ENCODE measurements at regions not wholly inside any gene's neighbourhood (a gene's known extent, or its start where the extent isn't known, plus 50 kb on each side); places are given as distances from the start of the nearest gene placed in this dataset.
A peak's percentile ranks its signal among the peaks of the same experiment; 100 is the strongest.
"Not testable (repeated sequence)": the region's sequence is repeated elsewhere in the genome, so short reads cannot be mapped to it uniquely, and the experiment has no call there.

DNA sequence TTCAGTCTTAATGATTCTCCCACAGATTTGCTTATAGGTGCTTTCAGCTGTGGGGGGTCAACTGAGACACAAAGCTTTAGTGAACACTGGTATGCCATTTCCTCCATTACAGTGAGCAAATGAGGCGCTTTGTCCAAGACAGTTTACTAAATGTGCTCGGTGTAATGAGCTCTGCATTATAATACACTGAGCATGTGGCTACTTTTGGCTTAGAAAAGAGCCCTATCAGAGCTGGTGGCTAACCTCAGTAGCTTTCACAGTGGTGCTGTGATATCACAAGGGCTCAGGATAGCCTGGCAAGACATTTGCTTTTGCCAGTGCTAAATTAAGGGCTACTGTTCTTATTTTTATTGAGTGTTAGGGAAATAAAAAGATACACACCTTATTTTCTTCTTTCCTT is 749.7 kb upstream of the ARPP21 start:
- DNase-seq = no peak

DNA sequence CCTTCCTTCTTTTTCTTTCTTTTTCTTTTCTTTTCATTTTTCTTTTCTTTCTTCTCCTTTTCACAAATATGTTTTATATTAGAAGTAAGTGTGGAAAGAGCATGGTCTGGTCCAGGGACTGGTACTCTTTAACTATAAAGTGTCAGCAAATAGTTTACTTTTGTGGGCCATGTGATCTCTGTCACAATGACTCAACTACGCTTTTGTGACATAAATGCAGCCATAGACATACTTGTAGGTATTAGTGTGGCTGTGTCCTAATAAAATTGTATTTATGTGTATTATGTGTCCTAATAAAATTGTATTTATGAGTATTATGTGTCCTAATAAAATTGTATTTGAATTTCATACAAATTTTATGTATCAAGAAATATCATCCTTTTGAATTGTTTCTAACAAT is 749.1 kb upstream of the ARPP21 start:
- no peak for DNase-seq

DNA sequence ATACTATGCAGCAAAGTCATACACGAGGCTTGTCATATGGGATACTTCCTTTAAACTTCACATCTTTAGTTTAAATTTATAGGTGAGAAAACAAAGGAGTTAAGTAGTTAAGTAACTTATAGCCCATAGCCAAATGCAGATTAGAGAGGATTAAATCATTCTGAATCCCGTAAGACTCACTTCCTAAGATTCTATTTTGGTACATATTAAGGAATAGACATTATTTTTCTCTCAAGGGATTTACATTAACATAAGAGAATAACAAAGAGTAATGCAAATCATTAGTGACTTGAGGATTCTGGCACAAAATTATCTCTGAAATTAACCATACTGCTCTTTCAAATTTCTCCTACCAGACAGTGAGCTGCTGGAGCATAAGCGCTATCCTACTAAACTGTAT is 747.4 kb upstream of the ARPP21 start:
- no peak for DNase-seq

DNA sequence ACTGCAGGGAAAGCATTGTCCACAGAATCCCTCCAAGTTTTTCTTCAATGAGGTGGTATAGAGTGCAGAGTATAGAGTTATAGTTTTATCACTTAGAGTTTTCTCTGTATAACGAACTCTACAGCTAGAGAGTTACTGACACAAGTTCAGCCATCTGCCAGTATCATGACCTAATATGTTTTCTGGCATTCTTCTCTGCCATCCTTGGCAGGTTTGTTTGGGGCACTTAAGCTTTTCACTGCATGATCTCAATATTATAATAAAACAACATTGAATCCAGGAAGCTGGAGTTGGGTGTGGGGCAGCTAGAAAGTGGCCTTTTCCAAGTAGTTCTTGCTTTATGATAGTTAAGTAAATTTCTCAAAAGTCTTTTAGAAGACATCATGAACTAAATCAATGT is 743.5 kb upstream of the ARPP21 start:
- DNase-seq = no peak

DNA sequence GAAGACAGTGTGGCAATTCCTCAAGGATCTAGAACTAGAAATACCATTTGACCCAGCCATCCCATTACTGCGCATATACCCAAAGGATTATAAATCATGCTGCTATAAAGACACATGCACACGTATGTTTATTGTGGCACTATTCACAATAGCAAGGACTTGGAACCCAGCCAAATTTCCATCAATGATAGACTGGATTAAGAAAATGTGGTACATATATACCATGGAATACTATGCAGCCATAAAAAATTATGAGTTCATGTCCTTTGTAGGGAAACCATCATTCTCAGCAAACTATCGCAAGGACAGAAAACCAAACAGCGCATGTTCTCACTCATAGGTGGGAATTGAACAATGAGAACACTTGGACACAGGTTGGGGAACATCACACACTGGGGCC is 729.6 kb upstream of the ARPP21 start:
- DNase-seq = not testable (repeated sequence)

DNA sequence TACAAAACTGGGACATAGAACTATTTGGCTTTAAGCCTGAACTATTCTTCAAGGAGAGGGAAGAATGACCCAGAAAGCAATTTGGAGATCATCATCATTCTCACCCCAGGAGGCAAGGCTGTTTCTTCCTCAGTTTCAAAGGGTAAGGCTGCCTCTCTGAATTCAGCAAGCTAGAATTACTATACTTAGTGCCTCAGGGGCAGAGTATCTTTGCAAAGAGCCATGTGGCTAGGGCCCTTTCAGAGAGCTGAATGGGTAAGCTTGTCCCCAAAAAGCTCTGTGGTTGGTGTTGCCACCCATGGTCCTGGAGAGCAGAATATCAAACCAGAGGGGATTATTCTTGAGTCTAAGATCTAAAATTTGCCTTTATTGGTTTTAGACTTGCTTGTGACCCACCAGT is 720.3 kb upstream of the ARPP21 start:
- DNase-seq = no peak

DNA sequence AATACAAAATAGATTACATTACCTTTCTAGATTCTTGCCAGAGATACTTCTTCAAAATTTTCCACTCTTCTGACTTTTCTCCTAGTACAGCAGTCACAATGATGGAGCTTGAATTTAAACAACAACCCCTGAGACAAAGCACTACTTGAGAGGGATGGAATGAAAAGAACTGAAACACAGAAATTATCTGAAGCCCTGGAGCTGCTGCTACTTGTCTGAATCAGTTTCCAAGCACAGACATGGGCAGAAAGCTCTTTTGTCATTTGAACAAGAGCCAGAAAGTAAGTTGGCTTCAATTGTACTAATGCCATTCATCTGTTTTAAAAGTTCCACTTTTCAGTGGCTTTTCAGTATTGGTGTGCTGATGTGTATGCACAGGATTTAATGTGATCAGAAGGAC is 718.5 kb upstream of the ARPP21 start:
- peak; percentile 69 for DNase-seq

DNA sequence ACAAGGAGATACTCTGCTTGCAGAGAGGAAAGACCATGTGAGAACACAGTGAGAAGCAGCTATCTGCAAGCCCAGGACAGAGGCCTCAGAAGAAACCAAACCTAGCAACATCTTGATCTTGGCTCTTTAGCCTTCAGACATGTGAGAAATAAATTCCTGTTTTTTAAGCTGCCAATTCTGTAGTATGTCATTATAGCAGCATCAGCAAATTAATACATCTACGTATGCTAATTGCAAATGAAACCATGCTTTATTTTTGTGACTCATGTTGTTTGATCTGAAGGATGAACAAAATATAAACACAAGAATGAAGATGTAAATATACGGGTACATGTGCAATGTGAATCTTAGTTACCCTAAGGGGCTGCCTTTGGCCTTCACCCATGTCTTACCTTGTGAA is 714.4 kb upstream of the ARPP21 start:
- no peak for DNase-seq

DNA sequence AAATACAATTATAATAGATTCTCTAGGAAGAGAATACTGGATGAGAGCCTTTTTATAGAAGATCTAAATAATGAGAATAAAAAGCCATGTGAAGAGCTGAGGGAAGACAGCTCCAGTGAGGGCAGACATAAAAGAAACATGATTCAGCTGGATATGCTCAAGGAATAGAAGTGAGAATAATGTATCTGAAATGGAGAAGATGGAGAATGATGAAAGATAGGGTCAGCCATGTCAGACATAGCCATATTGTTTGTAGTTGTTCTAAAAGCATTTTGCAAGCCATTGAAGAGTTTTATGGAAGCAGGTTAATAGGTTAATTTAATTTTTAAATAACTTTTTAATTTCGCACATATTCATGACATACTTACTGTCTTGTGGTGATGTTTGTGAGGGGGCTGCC is 713.5 kb upstream of the ARPP21 start:
- no peak for DNase-seq

DNA sequence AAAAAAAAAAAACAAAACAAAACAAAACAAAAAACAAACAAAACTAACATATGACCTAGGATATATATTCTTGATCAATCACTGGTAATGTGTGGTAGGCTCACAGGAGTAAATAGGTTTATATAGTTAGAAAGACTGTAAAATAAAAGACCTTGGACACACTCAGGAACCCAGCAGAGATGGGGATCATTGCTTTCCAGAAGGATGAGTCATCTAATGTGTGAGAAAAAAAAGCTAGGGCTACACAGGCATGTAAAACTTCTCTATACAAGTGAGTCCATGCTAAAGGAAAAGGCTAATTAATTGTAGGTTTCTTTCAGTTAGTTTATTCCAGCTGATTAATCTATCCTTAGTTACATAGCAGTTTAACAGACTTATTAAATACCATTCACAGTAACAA is 710.3 kb upstream of the ARPP21 start:
- DNase-seq = no peak

DNA sequence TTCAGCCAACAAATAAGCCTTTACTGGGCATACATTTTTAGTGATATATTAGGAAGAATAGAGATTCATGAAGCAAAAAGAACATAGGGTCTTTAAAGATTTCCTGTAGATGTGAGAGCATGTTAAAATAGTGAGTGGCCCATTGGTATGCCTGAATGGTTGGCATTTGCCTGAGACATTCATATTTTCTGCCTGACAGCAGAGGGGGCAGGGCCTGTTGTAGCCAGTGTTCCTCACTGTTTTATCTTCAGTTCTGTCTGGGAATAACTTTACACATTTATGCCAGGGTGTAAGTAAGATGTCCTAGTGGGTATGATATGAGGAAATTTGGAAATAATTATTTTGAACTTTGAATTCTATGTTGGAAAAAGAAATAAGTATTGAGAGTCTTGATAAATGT is 704.7 kb upstream of the ARPP21 start:
- no peak for DNase-seq

DNA sequence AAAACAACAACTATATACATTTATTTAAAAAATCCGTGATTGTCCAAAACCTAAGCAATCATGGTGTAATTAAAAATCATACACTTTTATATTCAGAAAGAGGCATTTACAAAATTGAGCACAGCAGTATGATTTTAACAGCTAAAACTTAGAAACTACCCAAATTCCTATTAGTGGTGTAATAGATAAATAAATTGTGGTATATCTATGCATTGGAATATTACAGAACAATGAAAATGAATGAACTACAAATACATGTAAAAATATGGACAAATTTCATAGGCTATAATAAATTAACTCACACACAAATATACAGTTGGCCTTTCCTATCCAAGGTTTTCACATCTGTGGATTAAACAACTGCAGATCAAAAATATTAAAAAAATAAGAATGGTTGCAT is 700.5 kb upstream of the ARPP21 start:
- no peak for DNase-seq

DNA sequence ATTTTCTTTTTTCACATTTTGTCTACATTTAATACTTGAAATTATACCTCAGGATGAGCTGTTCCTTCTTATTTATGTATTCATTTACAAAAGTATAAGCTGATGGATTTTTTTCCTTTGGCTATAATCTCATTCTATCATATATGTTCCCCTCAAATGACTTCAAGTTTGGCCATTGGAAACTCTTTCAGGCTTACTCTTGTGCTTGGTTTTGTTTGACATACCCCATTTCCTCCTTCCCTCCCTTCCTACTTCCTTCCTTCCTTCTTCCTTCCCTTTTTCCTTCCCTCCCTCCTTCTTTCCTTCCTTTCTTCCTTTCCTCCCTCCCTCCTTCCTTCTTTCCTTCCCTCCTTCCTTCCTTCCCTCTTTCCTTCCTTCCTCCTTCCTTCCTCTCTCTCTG is 697.1 kb upstream of the ARPP21 start:
- DNase-seq = no peak

DNA sequence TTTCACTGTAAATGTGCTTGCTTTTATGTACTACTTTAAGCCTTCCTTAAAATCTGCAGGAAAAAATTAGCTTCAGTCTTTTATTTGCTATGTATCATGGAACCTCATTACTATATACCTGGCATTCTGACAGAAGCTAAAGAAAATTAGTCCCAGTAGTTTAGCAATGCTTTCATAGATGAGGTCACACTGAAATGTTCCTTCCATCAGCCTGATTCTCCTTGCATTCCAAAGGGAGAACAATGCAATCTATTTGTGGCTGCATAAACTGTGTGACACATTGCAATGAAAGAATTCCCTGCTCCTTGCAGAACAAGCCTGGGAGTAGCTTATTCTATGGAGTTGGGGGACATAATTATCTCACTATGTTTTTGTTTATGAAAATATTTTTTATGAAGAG is 691.5 kb upstream of the ARPP21 start:
- DNase-seq = peak; percentile 91

DNA sequence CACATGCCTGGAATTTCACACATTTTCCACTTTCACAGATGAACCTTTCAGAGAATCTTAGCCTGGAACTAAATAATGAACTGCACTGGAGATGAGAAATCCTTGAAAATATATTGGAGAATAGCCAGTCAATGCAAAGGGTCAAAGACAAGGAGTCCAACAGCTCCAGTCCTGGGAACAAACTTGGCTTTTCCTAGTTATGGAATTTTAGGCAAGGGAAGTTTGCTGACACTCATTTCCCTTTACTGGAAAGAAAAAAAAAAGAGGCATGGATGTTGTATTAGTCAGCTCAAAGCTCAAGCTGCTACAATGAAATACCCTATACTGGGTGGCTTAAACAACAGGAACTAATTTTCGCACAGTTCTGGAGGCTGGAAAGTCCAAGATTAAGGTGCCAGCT is 690.8 kb upstream of the ARPP21 start:
- peak; percentile 75 for DNase-seq

DNA sequence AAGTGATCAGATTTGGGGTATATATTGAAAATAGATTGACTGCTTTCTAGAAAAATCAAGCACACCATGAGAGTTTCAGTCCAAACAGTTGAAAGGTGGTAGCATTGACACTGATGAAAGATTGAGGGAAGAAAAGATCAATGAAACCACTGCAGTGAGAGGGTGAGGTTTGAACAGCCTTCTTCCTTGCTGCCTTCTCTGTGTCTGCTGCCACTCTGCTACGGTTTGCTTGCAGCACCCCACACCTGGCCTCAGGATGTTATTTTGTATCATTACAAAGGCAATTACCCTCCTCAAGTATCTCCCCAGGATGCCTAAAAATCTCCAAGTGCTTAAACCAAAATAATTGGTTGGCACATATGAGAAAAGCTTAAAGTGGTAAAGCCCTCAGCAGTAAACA is 683.6 kb upstream of the ARPP21 start:
- no peak for DNase-seq

DNA sequence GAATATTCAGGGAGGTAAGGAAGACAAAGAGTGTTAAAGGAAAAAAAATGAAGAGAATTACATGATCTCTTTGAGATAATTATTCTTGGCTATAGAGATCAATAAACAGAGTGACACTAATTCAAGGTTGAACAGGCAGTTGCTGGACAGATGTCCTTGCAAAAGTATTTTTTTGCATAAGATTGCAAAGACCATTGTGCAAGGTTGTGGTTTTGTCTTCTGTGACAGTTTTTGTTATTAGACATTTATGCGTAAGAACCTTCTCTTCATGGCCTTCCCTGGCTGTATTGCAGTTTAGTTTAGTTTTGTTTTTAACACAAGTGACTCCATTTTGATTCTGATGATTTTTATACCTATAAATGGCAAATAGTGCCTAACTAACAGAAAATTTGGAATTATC is 682.8 kb upstream of the ARPP21 start:
- no peak for DNase-seq

DNA sequence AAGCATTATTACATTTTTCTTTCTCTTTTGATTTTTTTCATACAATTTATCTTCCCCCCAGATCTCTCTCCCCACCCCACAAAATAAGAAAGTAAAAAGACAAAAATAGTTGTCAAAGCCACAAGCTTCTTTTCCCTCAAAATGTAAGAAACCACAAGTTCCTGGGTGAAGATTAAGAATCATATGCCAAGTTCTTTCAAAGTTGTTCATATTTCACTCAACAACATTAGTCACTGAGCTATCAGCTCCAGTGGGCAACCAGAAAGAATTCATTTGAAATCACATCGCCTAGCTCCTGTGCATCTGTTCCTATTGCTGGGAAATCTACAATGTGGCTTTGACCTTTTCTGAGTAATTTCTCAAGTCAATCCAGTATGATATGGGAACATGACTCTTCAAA is 681.6 kb upstream of the ARPP21 start:
- DNase-seq = no peak

DNA sequence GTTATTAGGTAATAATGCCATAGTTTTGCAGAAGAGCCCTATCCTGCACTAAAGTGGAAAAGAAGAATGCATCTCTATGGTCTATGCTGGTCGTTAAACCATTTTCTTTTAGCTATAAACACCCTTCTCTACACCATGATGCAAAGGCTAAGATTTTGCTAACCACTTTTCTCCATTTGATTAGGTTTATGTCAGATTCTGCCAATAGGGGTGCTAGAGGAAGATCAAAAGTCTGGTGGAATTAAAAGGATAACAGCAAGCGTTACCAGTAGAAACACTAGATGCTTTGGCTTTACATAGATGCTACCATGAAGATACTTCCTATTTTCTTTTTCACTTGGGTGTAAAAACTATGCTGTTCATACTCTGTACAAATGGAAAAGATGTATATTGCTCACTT is 669.8 kb upstream of the ARPP21 start:
- no peak for DNase-seq

DNA sequence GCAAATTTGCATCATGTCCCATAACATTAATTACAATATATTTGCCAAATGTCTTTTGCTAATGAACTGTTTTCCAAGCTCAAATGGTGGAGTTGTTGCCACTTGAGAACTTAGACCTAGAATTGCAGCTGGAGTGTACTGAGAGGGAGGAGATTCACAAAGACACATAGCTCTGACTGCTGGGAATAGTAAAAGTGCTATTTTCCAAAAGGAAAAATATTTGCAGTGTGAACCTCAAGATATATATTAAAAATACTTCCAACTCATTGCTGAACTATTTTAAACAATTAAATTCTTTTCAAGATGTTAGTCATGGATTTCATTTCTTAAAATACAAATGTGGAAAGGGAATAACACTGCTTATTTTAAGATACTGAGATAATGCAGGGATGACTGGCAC is 666.8 kb upstream of the ARPP21 start:
- peak; percentile 14 for DNase-seq

DNA sequence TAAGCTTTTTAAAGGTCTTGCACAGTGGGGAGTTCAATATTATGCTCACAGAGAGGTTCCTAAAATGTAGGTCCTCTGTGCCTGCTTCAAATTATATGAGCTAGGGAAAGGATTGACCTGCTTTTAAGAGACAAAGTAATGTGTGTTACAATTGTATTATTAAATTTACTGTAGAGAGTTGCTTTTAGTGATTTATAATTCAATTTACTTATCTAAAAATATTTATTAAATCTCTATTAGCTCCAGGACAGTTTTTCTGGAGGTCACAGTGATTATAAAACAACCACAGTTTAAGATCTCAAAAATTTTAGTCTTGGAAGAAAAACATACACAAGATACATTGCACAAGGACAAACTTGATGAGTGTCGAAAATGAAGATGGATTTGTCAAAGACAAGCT is 665.7 kb upstream of the ARPP21 start:
- no peak for DNase-seq

DNA sequence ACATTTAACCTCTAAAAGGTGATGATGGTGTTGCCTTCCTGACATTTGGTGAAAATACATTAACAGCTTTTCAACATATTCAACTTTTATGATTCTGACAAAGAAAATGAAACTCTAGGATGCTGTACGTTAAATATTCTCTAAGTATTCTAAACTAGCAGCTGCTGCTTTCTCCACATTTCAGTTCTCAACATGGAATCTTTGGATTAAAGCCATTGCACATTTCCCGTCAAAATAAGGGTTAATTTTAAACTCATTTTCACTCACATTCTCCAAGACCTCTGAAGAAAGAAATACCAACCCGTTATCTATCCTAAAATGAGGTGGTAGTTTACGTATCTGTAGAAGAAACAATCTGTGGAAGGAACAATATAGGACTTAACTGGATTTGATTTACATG is 655.7 kb upstream of the ARPP21 start:
- DNase-seq = no peak

DNA sequence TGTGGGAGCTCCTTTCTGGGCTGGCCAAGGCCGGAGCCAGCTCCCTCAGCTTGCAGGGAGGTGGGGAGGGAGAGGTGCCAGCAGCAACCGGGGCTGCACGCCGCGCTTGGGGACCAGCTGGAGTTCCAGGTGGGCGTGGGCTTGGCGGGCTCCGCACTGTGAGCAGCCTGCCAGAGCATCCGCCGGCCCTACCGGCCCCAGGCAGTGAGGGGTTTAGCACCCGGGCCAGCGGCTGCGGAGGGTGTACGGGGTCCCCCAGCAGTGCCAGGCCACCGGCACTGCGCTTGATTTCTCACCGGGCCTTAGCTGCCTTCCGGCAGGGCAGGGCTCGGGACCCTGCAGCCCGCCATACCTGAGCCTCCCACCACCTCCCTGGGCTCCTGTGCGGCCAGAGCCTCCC is 651.0 kb upstream of the ARPP21 start:
- DNase-seq = no peak

DNA sequence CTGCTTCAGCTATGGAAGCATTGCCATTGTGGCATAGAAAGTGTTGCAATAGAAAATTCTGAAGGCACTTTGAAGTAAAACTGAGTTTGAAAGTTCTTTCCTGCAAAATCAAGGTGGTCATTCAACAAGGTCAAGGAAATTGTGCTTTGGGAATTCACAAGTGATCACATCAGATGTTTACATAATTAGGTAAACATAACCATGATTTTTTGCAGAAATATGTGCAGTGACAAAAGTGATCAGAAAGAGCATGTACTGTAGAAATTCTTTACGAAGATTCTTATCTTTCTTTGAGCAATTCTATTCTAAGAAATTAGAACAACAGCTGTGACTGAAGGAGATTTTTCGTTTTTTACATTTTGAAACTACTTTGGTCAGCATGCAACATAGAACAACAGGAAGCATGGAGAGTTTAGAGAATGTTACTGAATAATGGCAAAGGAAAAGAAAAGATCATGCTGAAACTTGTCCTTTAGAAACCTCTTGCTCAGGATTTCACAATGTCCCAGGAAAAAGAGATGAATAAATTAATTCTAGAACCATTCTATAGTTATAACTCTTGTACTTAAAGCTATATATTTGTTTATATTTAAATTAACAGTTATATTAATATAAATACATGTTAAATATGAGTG is 643.4 kb upstream of the ARPP21 start:
- DNase-seq = no peak

DNA sequence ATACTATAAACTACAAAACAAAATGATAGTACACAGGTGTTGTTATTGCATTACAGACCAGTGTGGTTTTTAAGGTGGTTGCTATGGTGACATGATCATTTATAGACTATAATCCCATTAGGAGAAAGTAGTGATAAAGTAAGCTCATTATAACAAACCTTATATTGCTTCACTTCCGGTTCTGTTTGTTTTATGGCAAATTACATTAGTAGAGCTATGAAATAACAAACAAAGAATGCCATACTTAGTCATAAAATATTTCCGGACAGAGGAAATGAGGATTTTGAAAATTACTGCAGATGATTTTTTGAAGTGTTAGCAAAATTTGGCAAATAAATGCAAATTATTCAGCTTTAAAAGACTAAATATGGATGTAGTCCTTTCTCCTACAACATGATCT is 640.4 kb upstream of the ARPP21 start:
- DNase-seq = no peak
